ENCODE measurements at regions not wholly inside any gene's neighbourhood (a gene's known extent, or its start where the extent isn't known, plus 50 kb on each side); places are given as distances from the start of the nearest gene placed in this dataset.

GRCh38 chr9:86500031-86500430, 145.8 kb upstream of the TUT7 start:
- Histone ChIP-seq H3K27ac (ENCODE audit: low read length) (no peak overlapping the region), H3K9me3 (replicated peaks; ENCODE audit: control insufficient read depth, low read depth, low read length) (no peaks in the 10 kb centered on the region), H3K4me3 (ENCODE audit: low read length) (no peak overlapping the region), H3K4me1 (ENCODE audit: control insufficient read depth, insufficient read depth, low read length) (peaks cover 9% of the 10 kb centered on the region), H3K27me3 (ENCODE audit: control insufficient read depth, insufficient read depth, low read length) (no peaks in the 10 kb centered on the region), H3K36me3 (ENCODE audit: control insufficient read depth, insufficient read depth, low read length) (no peaks in the 10 kb centered on the region)
- DNase-seq: peak; percentile 40
- no CpG with 5 or more reads among the region's 1 CpG for WGBS (ENCODE audit: insufficient coverage)

- Histone ChIP-seq H3K9me3 (replicated peaks; ENCODE audit: control insufficient read depth, low read depth, low read length) (no peaks in the 10 kb centered on the region), H3K27me3 (ENCODE audit: control insufficient read depth, insufficient read depth, low read length) (no peaks in the 10 kb centered on the region), H3K27ac (ENCODE audit: low read length) (no peak overlapping the region), H3K4me3 (ENCODE audit: low read length) (no peak overlapping the region), H3K36me3 (ENCODE audit: control insufficient read depth, insufficient read depth, low read length) (no peaks in the 10 kb centered on the region), H3K4me1 (ENCODE audit: control insufficient read depth, insufficient read depth, low read length) (peaks cover 6% of the 10 kb centered on the region)
- 30% methylated on average over 2 of the region's 5 CpGs for WGBS (ENCODE audit: insufficient coverage)
- DNase-seq: peak; percentile 49
These were observed 140.5 kb upstream of the TUT7 start for GRCh38 chr9:86494644-86495111.

DNA sequence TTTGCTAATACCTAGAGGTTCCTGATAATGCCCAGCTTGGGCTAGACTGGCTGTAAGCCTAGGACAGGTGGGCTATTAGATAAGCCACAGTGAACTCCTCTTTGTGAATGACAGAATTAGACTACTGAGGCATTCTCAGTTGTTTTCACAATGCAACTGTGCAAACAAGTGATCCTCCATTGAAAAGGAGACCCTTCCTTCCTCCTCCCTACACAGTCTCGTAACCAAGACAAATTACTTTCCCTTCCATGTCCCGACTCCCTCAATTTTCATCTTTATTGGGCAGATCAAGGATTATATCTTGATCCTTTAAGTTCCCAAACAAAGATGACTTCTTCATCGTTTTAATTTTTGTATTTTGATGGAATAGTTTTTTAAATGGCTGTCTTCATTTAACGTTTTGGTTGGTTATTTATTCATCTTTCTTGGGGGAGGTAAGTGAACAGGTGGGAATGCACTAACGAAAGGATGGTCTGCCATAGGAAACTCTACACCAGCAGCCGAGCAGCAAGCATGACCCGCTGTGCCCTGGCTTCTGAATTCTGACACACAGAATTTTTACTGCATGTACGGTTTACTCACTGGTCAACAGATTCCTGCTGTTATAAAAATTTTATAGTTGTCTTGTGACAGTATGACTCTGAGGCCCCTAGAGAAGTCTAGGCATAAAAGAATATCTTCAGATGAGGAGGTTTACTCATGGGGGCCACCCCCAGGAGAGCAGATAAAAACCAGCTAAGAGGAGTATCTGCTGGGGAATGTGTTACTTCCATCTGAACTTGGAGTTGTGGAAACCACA, 137.5 kb upstream of the TUT7 start:
- H3K4me3 ChIP-seq (ENCODE audit: low read length): no peak overlapping the region
- no peaks in the 10 kb centered on the region for H3K36me3 ChIP-seq (ENCODE audit: control insufficient read depth, insufficient read depth, low read length)
- H3K4me1 ChIP-seq (ENCODE audit: control insufficient read depth, insufficient read depth, low read length): peaks cover 14% of the 10 kb centered on the region
- no peak for DNase-seq
- H3K9me3 ChIP-seq (replicated peaks; ENCODE audit: control insufficient read depth, low read depth, low read length): no peaks in the 10 kb centered on the region
- H3K27me3 ChIP-seq (ENCODE audit: control insufficient read depth, insufficient read depth, low read length): no peaks in the 10 kb centered on the region
- 90% methylated on average over 2 of the region's 8 CpGs for WGBS (ENCODE audit: insufficient coverage)
- H3K27ac ChIP-seq (ENCODE audit: low read length): no peak overlapping the region

- no peak for DNase-seq
- no peaks in the 10 kb centered on the region for H3K36me3 ChIP-seq (ENCODE audit: control insufficient read depth, insufficient read depth, low read length)
- peaks cover 22% of the 10 kb centered on the region for H3K4me1 ChIP-seq (ENCODE audit: control insufficient read depth, insufficient read depth, low read length)
- H3K4me3 ChIP-seq (ENCODE audit: low read length): no peak overlapping the region
- H3K27me3 ChIP-seq (ENCODE audit: control insufficient read depth, insufficient read depth, low read length): no peaks in the 10 kb centered on the region
- WGBS (ENCODE audit: insufficient coverage): 80% methylated on average over 1 of the region's 7 CpGs
- no peak overlapping the region for H3K27ac ChIP-seq (ENCODE audit: low read length)
- H3K9me3 ChIP-seq (replicated peaks; ENCODE audit: control insufficient read depth, low read depth, low read length): no peaks in the 10 kb centered on the region
These were observed 134.6 kb upstream of the TUT7 start for GRCh38 chr9:86488794-86489193.

GRCh38 chr9:86488345-86488744, 134.1 kb upstream of the TUT7 start:
- 55% methylated on average over 3 of the region's 6 CpGs for WGBS (ENCODE audit: insufficient coverage)
- H3K4me1 ChIP-seq (ENCODE audit: control insufficient read depth, insufficient read depth, low read length): peaks cover 22% of the 10 kb centered on the region
- no peaks in the 10 kb centered on the region for H3K36me3 ChIP-seq (ENCODE audit: control insufficient read depth, insufficient read depth, low read length)
- no peaks in the 10 kb centered on the region for H3K9me3 ChIP-seq (replicated peaks; ENCODE audit: control insufficient read depth, low read depth, low read length)
- no peak overlapping the region for H3K27ac ChIP-seq (ENCODE audit: low read length)
- H3K27me3 ChIP-seq (ENCODE audit: control insufficient read depth, insufficient read depth, low read length): no peaks in the 10 kb centered on the region
- no peak for DNase-seq
- H3K4me3 ChIP-seq (ENCODE audit: low read length): no peak overlapping the region

DNA sequence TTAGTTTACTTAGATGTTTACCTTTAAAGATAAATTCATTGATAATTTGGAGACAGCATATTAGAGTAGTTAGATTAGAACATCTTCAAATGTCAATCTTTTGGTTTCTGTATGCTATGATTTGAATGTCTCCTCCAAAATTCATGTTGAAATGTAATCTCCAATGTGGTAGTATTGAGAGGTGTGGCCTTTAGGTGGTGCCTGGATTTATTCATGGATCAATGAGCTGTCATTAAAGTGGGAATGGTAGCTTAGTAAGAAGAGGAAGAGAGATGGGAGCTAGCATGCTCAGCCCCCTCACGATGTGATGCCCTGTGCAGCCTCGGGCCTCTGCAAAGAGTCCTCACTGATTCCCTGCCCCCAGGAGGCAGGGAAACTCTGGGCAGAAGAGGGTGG, 133.6 kb upstream of the TUT7 start:
- H3K4me3 ChIP-seq (ENCODE audit: low read length): no peak overlapping the region
- no peaks in the 10 kb centered on the region for H3K36me3 ChIP-seq (ENCODE audit: control insufficient read depth, insufficient read depth, low read length)
- peaks cover 22% of the 10 kb centered on the region for H3K4me1 ChIP-seq (ENCODE audit: control insufficient read depth, insufficient read depth, low read length)
- DNase-seq: no peak
- no peaks in the 10 kb centered on the region for H3K9me3 ChIP-seq (replicated peaks; ENCODE audit: control insufficient read depth, low read depth, low read length)
- H3K27ac ChIP-seq (ENCODE audit: low read length): no peak overlapping the region
- no peaks in the 10 kb centered on the region for H3K27me3 ChIP-seq (ENCODE audit: control insufficient read depth, insufficient read depth, low read length)
- WGBS (ENCODE audit: insufficient coverage): 54% methylated on average over 2 of the region's 2 CpGs

DNA sequence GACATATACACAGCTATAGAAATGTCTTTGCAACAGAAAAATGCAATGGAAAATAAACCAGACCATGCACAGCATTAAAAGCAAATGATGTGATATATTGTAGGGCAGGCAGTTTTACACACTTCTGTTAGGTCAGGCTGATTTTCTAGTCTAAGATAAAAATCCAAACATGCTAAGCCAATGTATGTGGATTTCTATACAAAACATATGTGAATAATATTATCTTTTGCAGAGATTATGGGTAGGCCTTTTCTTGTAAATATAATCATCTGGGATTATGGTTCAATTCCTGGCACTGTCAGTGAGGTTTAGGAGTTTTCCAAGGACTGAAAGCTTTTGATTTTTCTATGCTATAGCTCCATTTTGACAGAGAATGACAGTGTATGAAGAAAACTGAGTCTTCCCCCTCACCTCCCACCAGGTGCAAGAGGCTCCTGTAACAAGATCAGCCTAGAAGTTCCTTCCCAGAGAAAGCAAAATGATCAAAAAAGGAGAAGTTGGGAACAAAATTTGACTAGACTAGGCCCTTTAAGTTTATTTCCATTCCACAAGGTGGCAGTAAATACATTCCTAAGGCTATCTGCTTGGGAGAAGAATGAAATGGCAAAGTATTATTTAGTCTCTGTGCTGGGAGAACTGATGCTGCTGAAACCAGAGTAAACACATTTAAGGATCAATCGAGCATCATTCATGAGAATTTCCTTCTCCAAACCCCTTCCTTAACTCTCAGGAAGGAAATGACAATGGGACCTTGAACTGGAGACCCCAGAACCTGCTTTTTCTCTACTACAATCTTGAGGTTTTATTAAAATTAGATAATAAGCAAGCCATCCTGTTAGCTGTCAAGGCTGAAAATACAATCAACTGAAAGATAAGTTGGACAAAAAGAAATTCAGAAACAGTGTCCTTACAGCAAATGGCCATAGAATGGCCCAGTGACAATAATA, 133.0 kb upstream of the TUT7 start:
- Histone ChIP-seq H3K27ac (ENCODE audit: low read length) (peak overlapping the region; percentile 71), H3K36me3 (ENCODE audit: control insufficient read depth, insufficient read depth, low read length) (no peaks in the 10 kb centered on the region), H3K4me3 (ENCODE audit: low read length) (no peak overlapping the region), H3K4me1 (ENCODE audit: control insufficient read depth, insufficient read depth, low read length) (peaks cover 22% of the 10 kb centered on the region), H3K27me3 (ENCODE audit: control insufficient read depth, insufficient read depth, low read length) (no peaks in the 10 kb centered on the region), H3K9me3 (replicated peaks; ENCODE audit: control insufficient read depth, low read depth, low read length) (no peaks in the 10 kb centered on the region)
- DNase-seq: peak; percentile 95
- WGBS (ENCODE audit: insufficient coverage): no CpG with 5 or more reads among the region's 1 CpG

DNA sequence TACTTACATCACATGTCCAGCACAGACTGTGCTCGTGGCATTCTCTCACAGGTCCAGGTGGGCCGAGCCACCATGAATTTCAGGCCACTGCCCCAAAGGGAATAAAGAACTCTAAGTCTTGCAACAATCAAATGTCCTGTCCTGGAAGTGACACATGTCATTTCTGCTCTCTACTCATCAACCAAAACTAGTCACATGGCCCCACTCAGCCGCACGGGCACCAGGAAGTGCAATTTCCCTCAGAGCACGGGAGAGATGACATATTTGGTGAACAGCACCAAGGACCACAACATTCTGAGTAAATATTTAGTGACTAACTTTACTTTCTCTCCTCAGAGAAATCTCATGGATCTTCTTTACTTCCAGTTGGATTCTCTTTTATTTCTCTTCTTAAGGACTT, 131.1 kb upstream of the TUT7 start:
- Histone ChIP-seq H3K27ac (ENCODE audit: low read length) (no peak overlapping the region), H3K4me3 (ENCODE audit: low read length) (no peak overlapping the region), H3K9me3 (replicated peaks; ENCODE audit: control insufficient read depth, low read depth, low read length) (peaks cover 2% of the 10 kb centered on the region), H3K27me3 (ENCODE audit: control insufficient read depth, insufficient read depth, low read length) (no peaks in the 10 kb centered on the region), H3K36me3 (ENCODE audit: control insufficient read depth, insufficient read depth, low read length) (no peaks in the 10 kb centered on the region), H3K4me1 (ENCODE audit: control insufficient read depth, insufficient read depth, low read length) (peaks cover 16% of the 10 kb centered on the region)
- DNase-seq: no peak
- 89% methylated on average over 2 of the region's 5 CpGs for WGBS (ENCODE audit: insufficient coverage)

DNA sequence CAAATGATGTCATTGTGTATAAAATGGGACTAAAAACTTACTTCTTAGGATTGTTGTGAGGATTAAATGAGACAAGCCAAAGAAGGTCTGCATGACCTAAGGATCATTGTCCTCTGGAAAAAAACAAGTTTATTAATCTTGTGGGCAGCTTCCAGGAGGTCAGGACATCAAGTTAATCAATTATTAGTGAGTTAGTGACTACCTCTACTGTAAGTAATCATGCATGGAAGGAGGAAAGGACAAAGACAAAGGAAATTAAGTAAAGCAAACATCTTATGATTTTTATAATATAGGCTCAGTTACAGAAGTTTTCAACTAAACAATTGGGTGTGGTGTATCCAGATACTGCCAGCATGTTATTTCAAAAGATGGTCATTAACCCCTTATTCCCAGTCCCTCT, 129.3 kb upstream of the TUT7 start:
- no peak for DNase-seq
- no peak overlapping the region for H3K27ac ChIP-seq (ENCODE audit: low read length)
- no peak overlapping the region for H3K4me3 ChIP-seq (ENCODE audit: low read length)
- no peaks in the 10 kb centered on the region for H3K36me3 ChIP-seq (ENCODE audit: control insufficient read depth, insufficient read depth, low read length)
- no peaks in the 10 kb centered on the region for H3K27me3 ChIP-seq (ENCODE audit: control insufficient read depth, insufficient read depth, low read length)
- peaks cover 16% of the 10 kb centered on the region for H3K4me1 ChIP-seq (ENCODE audit: control insufficient read depth, insufficient read depth, low read length)
- H3K9me3 ChIP-seq (replicated peaks; ENCODE audit: control insufficient read depth, low read depth, low read length): peaks cover 2% of the 10 kb centered on the region

DNA sequence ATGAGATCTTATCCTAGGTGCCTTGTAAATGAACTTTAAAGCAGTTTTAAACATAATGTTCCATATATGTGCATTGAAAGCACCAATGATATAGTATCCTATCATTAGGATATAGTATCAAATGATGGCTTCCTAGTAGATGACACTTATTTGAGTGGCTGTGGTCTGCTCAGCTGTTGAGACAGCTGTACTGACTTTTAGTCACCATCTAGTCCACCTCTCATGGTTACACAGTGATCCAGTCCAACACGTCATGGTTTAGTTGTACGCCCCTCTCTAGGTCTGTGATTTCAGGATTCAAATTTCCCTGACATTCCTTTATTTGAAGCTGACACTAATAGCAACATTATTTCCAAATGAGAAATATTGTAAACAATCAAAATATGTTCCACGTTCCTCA, 127.3 kb upstream of the TUT7 start:
- Histone ChIP-seq H3K27me3 (ENCODE audit: control insufficient read depth, insufficient read depth, low read length) (no peaks in the 10 kb centered on the region), H3K4me1 (ENCODE audit: control insufficient read depth, insufficient read depth, low read length) (peaks cover 8% of the 10 kb centered on the region), H3K4me3 (ENCODE audit: low read length) (no peak overlapping the region), H3K36me3 (ENCODE audit: control insufficient read depth, insufficient read depth, low read length) (no peaks in the 10 kb centered on the region), H3K27ac (ENCODE audit: low read length) (peak overlapping the region; percentile 31), H3K9me3 (replicated peaks; ENCODE audit: control insufficient read depth, low read depth, low read length) (peaks cover 2% of the 10 kb centered on the region)
- no peak for DNase-seq
- WGBS (ENCODE audit: insufficient coverage): no CpG with 5 or more reads among the region's 3 CpGs
